GM23338 (cell line): ENCODE measurements at regions not wholly inside any gene's neighbourhood (a gene's known extent, or its start where the extent isn't known, plus 50 kb on each side); places are given as distances from the start of the nearest gene placed in this dataset.

Source experiments
- ATAC-seq: fragments of 200-7000 bp; cut with Tn5 transposase; 3 replicates; pipeline ENCODE4 v1.9.1; 2020
- DNase-seq: peaks from one replicate; pipeline ENCODE4 v3.0.0-alpha.2; 2015; ENCODE audit warnings: low spot score
- H2AFZ ChIP-seq: fragments of 200-600 bp; sonication (generic); 2 replicates; pipeline ENCODE4 v1.8.0; 2016; ENCODE audit warnings: antibody characterized with exemption, mild to moderate bottlenecking, moderate library complexity
- H3F3A ChIP-seq: fragments of 200-600 bp; sonication (generic); replicated peaks from 2 replicates; pipeline ENCODE4 v1.8.0; 2017; ENCODE audit warnings: antibody characterized with exemption, mixed run types, low read depth
- H3K27ac ChIP-seq: fragments of 200-600 bp; sonication (generic); 2 replicates; pipeline ENCODE4 v1.6.1; 2016; ENCODE audit warnings: low read depth
- H3K27me3 ChIP-seq: fragments of 200-600 bp; sonication (generic); 2 replicates; pipeline ENCODE4 v1.8.0; 2016; ENCODE audit warnings: mild to moderate bottlenecking, mixed run types, moderate library complexity; ENCODE audit not compliant: insufficient read depth
- H3K36me3 ChIP-seq: fragments of 200-600 bp; sonication (generic); 2 replicates; pipeline ENCODE4 v1.8.0; 2016; ENCODE audit warnings: mild to moderate bottlenecking; ENCODE audit not compliant: insufficient read depth
- H3K4me1 ChIP-seq: fragments of 200-600 bp; sonication (generic); 2 replicates; pipeline ENCODE4 v1.8.0; 2016; ENCODE audit warnings: mild to moderate bottlenecking, moderate library complexity; ENCODE audit not compliant: insufficient read depth
- H3K4me2 ChIP-seq: fragments of 200-600 bp; sonication (generic); 2 replicates; pipeline ENCODE4 v1.7.1; 2017; ENCODE audit warnings: mixed run types
- H3K4me3 ChIP-seq: fragments of 200-600 bp; sonication (generic); 2 replicates; pipeline ENCODE4 v1.6.1; 2016; ENCODE audit warnings: mixed run types
- H3K79me2 ChIP-seq: fragments of 200-600 bp; sonication (generic); replicated peaks from 2 replicates; pipeline ENCODE4 v1.8.0; 2017; ENCODE audit warnings: mild to moderate bottlenecking; ENCODE audit not compliant: insufficient read depth
- H3K9me2 ChIP-seq: fragments of 200-600 bp; sonication (generic); 2 replicates; pipeline ENCODE4 v1.8.0; 2017; ENCODE audit not compliant: insufficient read depth
- H4K20me1 ChIP-seq: fragments of 200-600 bp; sonication (generic); replicated peaks from 2 replicates; pipeline ENCODE4 v1.8.0; 2017; ENCODE audit warnings: mild to moderate bottlenecking; ENCODE audit not compliant: insufficient read depth
- H3K27ac Mint-ChIP-seq: 2 replicates; pipeline ENCODE4 v1.8.0; 2020; ENCODE audit warnings: inconsistent platforms, mild to moderate bottlenecking, moderate library complexity, mixed read lengths
- H3K27me3 Mint-ChIP-seq: 3 replicates; pipeline ENCODE4 v1.8.0; 2022; ENCODE audit warnings: low read depth, mild to moderate bottlenecking, moderate library complexity, mixed read lengths, inconsistent platforms; ENCODE audit not compliant: insufficient read depth, poor library complexity
- H3K36me3 Mint-ChIP-seq: 3 replicates; pipeline ENCODE4 v1.8.0; 2021; ENCODE audit warnings: low read depth, mild to moderate bottlenecking, inconsistent platforms, moderate library complexity, mixed read lengths
- H3K4me1 Mint-ChIP-seq: 3 replicates; pipeline ENCODE4 v1.8.0; 2020; ENCODE audit warnings: mild to moderate bottlenecking, inconsistent platforms, mixed read lengths
- H3K4me3 Mint-ChIP-seq: 3 replicates; pipeline ENCODE4 v1.8.0; 2021; ENCODE audit warnings: moderate library complexity, mild to moderate bottlenecking, inconsistent platforms, mixed read lengths
- H3K9me3 Mint-ChIP-seq: 3 replicates; pipeline ENCODE4 v1.8.0; 2020; ENCODE audit warnings: moderate library complexity, mild to moderate bottlenecking, inconsistent platforms, mixed read lengths
- CREB1 ChIP-seq: fragments of 250-450 bp; sonication (Bioruptor Pico); IDR thresholded peaks from 2 replicates; pipeline ENCODE4 v1.5.0; 2020; ENCODE audit warnings: low read depth, mild to moderate bottlenecking, moderate library complexity
- ETS1 ChIP-seq: IDR thresholded peaks from 2 replicates; pipeline ENCODE4 v1.6.1; 2016; ENCODE audit warnings: antibody characterized with exemption
- JUNB ChIP-seq: IDR thresholded peaks from one replicate; pipeline ENCODE4 v1.6.1; 2016; ENCODE audit warnings: antibody characterized with exemption; ENCODE audit not compliant: unreplicated experiment
- ZNF462 ChIP-seq: fragments of 250-450 bp; sonication (Bioruptor Pico); IDR thresholded peaks from 2 replicates; pipeline ENCODE4 v1.5.0; 2020; ENCODE audit warnings: mild to moderate bottlenecking, moderate library complexity
- TF ChIP-seq, protein P1 (sequence below), 2 experiments: fragments of 200-600 bp in 1 of 2; sonication (generic) in 1 of 2; conservative IDR thresholded peaks; 2 replicates each; pipeline versions ENCODE4 v1.5.1 to v1.6.1; 2016 to 2017; ENCODE audit warnings: antibody characterized with exemption in 2 of 2, low read depth in 2 of 2, mild to moderate bottlenecking in 2 of 2, moderate library complexity in 1 of 2

DNA sequence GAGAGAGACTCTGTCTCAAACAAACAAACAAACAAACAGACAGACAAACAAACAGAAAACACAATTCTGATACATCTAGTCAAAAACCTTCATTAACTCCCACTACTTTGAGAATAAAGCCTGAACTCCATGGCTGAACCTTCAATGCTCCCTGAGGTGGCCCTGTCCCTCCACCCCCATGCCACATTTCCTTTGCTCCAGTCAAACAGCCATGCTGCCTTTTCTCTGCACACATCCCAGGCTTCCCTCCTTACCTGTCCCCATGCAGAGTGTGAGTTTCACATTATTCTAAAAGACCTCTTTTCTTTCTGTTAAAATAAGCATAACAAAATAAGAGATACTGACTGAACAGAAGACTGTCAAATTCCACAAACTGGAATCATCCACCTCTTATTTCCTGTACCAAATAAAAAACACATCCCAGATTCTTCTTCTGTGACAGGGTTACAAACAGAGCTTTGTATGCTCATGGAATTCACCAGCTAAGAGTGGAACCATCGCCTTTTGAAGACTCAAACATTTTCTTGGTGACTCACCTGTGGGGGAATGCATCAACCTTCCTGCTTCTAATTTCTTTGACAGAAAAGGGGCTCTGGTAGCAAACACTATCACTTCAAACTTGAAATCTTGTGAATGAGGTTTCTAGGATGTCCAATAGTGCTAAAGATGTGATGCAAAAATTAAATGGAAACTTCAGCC, 71.0 kb upstream of the SLC22A16 start (continued):
- TF ChIP-seq, protein P1, sequence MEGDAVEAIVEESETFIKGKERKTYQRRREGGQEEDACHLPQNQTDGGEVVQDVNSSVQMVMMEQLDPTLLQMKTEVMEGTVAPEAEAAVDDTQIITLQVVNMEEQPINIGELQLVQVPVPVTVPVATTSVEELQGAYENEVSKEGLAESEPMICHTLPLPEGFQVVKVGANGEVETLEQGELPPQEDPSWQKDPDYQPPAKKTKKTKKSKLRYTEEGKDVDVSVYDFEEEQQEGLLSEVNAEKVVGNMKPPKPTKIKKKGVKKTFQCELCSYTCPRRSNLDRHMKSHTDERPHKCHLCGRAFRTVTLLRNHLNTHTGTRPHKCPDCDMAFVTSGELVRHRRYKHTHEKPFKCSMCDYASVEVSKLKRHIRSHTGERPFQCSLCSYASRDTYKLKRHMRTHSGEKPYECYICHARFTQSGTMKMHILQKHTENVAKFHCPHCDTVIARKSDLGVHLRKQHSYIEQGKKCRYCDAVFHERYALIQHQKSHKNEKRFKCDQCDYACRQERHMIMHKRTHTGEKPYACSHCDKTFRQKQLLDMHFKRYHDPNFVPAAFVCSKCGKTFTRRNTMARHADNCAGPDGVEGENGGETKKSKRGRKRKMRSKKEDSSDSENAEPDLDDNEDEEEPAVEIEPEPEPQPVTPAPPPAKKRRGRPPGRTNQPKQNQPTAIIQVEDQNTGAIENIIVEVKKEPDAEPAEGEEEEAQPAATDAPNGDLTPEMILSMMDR (conservative IDR thresholded peaks at IDR 0.05; ENCODE audit: low read depth in 2 of 2): no peak
- TF ChIP-seq ETS1: no peak

GRCh38 chr6:110545081-110545872, 68.9 kb upstream of the SLC22A16 start:
- no peaks in the 10 kb centered on the region for H3K27me3 ChIP-seq
- no peak overlapping the region for H3K27ac ChIP-seq
- H2AFZ ChIP-seq: no peak overlapping the region
- H3K36me3 ChIP-seq: no peaks in the 10 kb centered on the region
- H3F3A ChIP-seq: no peaks in the 10 kb centered on the region
- H3K4me2 ChIP-seq: no peak overlapping the region
- H3K36me3 Mint-ChIP-seq: no peaks in the 10 kb centered on the region; the same call in 2 of the 3 replicates
- TF ChIP-seq ZNF462 (CRISPR knock-in tag): no peak
- TF ChIP-seq JUNB: no peak
- no peak for TF ChIP-seq CREB1 (CRISPR knock-in tag)
- H3K79me2 ChIP-seq: no peaks in the 10 kb centered on the region
- ATAC-seq (no peak), DNase-seq (no peak)
- H3K4me1 ChIP-seq: no peaks in the 10 kb centered on the region
- H3K9me3 Mint-ChIP-seq: peaks cover 14% of the 10 kb centered on the region
- H3K27ac Mint-ChIP-seq: no peak overlapping the region
- peaks cover 6% of the 10 kb centered on the region for H3K27me3 Mint-ChIP-seq
- no peak overlapping the region for H3K4me3 Mint-ChIP-seq
- no peak overlapping the region for H3K4me3 ChIP-seq
- no peaks in the 10 kb centered on the region for H3K4me1 Mint-ChIP-seq
- no peaks in the 10 kb centered on the region for H4K20me1 ChIP-seq
- H3K9me2 ChIP-seq: no peaks in the 10 kb centered on the region
